HepG2 (cell line): ENCODE measurements at regions not wholly inside any gene's neighbourhood (a gene's known extent, or its start where the extent isn't known, plus 50 kb on each side); places are given as distances from the start of the nearest gene placed in this dataset.

Source experiments
- ATAC-seq: fragments of 200-7000 bp; cut with Tn5 transposase; 3 replicates; pipeline ENCODE4 v1.9.1; 2020; ENCODE audit warnings: mild to moderate bottlenecking, moderate library complexity
- BruUV-seq: library from RNA; stranded (reverse); fragments of 400-500 nt; replicated peaks from 2 replicates; lab custom pipeline; 2021; lab: Mats Ljungman, UMichigan
- CTCF ChIA-PET: fragments of 300-600 bp; formaldehyde crosslinking; extraction: SDS; loops from one replicate; lab custom pipeline; 2021; ENCODE audit warnings: low total read pairs, inconsistent platforms, low intra/inter-chr PET ratio; lab: Yijun Ruan, JAX
- POLR2A ChIA-PET: fragments of 350-600 bp; sonication (Branson Sonifier 250); formaldehyde crosslinking; loops from one replicate; lab custom pipeline; 2020; ENCODE audit warnings: antibody characterized with exemption, inconsistent platforms; lab: Yijun Ruan, JAX
- DNase-seq: peaks from one replicate; pipeline ENCODE4 v3.0.0-alpha.2; 2015; ENCODE audit warnings: low spot score
- FAIRE-seq: peaks from 3 replicates; lab custom pipeline; 2011; peaks lifted over from hg19 to GRCh38; lab: Jason Lieb, UNC
- H2AFZ ChIP-seq: one replicate; pipeline ENCODE4 v1.6.1; 2011; ENCODE audit warnings: low read length, inconsistent platforms
- H3K27ac ChIP-seq: fragments of 300-600 bp; 3 replicates; pipeline ENCODE4 v1.8.0; 2011; ENCODE audit warnings: mixed run types, mild to moderate bottlenecking, mixed read lengths, low read length, inconsistent platforms; ENCODE audit not compliant: insufficient read depth; ENCODE audit errors: extremely low read length
- H3K27me3 ChIP-seq, 2 experiments: fragments of 200-600 bp in 1 of 2; 2 replicates in 1 of 2; 3 replicates in 1 of 2; pipeline versions ENCODE4 v1.6.0 to v1.8.0; 2011; ENCODE audit warnings: low read length in 2 of 2, mild to moderate bottlenecking in 2 of 2, moderate library complexity in 2 of 2, inconsistent platforms in 1 of 2; ENCODE audit not compliant: insufficient read depth in 2 of 2, control insufficient read depth in 1 of 2
- H3K36me3 ChIP-seq, 2 experiments: fragments of 200-600 bp in 1 of 2; replicated peaks in 1 of 2; 2 replicates in 1 of 2; 3 replicates in 1 of 2; pipeline versions ENCODE4 v1.5.1 to v1.8.0; 2011; ENCODE audit warnings: low read length in 2 of 2, inconsistent platforms in 1 of 2; ENCODE audit not compliant: insufficient read depth in 2 of 2, control insufficient read depth in 1 of 2
- H3K4me1 ChIP-seq: 2 replicates; pipeline ENCODE4 v1.5.1; 2012; ENCODE audit warnings: low read length, inconsistent platforms; ENCODE audit not compliant: insufficient read depth
- H3K4me2 ChIP-seq: 2 replicates; pipeline ENCODE4 v1.6.0; 2011; ENCODE audit warnings: low read depth, low read length, inconsistent platforms
- H3K4me3 ChIP-seq, 3 experiments: fragments of 200-600 bp in 1 of 3; sonication (generic), shearing (Covaris generic) in 1 of 3; replicated peaks in 1 of 3; 2 replicates each; pipeline ENCODE4 v1.5.1; 2011 to 2016; ENCODE audit warnings: low read length in 3 of 3, inconsistent platforms in 2 of 3, low read depth in 2 of 3, mild to moderate bottlenecking in 2 of 3, control low read depth in 1 of 3, mixed read lengths in 1 of 3; ENCODE audit not compliant: insufficient read depth in 1 of 3
- H3K79me2 ChIP-seq: one replicate; pipeline ENCODE4 v1.6.1; 2011; ENCODE audit warnings: low read length, inconsistent platforms; ENCODE audit not compliant: insufficient read depth
- H3K9ac ChIP-seq: 2 replicates; pipeline ENCODE4 v1.6.0; 2011; ENCODE audit warnings: mild to moderate bottlenecking, low read depth, low read length, inconsistent platforms; ENCODE audit not compliant: insufficient read depth
- H3K9me3 ChIP-seq: 2 replicates; pipeline ENCODE4 v1.5.1; 2012; ENCODE audit warnings: mild to moderate bottlenecking, low read length
- H4K20me1 ChIP-seq: 2 replicates; pipeline ENCODE4 v1.6.0; 2011; ENCODE audit warnings: inconsistent platforms, mild to moderate bottlenecking, low read length, moderate library complexity; ENCODE audit not compliant: insufficient read depth
- CREM ChIP-seq, 2 experiments: sonication (generic) in 1 of 2; formaldehyde crosslinking in 1 of 2; IDR thresholded peaks; 2 replicates each; pipeline versions ENCODE4 v1.4.0 to v1.6.1; 2016 to 2020; ENCODE audit warnings: antibody characterized with exemption in 1 of 2, mild to moderate bottlenecking in 1 of 2, missing genetic modification reagents in 1 of 2
- E2F5 ChIP-seq: sonication (generic); formaldehyde crosslinking; conservative IDR thresholded peaks from 2 replicates; pipeline ENCODE4 v1.4.0; 2020; ENCODE audit warnings: missing genetic modification reagents
- NFYB ChIP-seq: sonication (generic); formaldehyde crosslinking; IDR thresholded peaks from 2 replicates; pipeline ENCODE4 v1.4.0; 2020; ENCODE audit warnings: missing genetic modification reagents
- NKX3-1 ChIP-seq: sonication (generic); formaldehyde crosslinking; IDR thresholded peaks from 2 replicates; pipeline ENCODE4 v1.5.0; 2020; ENCODE audit warnings: missing genetic modification reagents
- PBX2 ChIP-seq: IDR thresholded peaks from 2 replicates; pipeline ENCODE4 v1.6.1; 2016; ENCODE audit warnings: control low read depth
- PCBP1 ChIP-seq: fragments of 200-400 bp; formaldehyde crosslinking; IDR thresholded peaks from 2 replicates; pipeline ENCODE4 v1.6.1; 2017; ENCODE audit warnings: mild to moderate bottlenecking, low read depth, low read length, borderline replicate concordance
- SRSF9 ChIP-seq: fragments of 200-400 bp; formaldehyde crosslinking; IDR thresholded peaks from 2 replicates; pipeline ENCODE4 v1.6.1; 2018; ENCODE audit warnings: borderline replicate concordance, mild to moderate bottlenecking, low read depth, low read length; ENCODE audit not compliant: insufficient read depth, poor library complexity, severe bottlenecking
- ZNF543 ChIP-seq: sonication (generic); formaldehyde crosslinking; IDR thresholded peaks from 2 replicates; pipeline ENCODE4 v1.4.0; 2020; ENCODE audit warnings: mild to moderate bottlenecking, missing genetic modification reagents
- ZNF567 ChIP-seq: sonication (generic); formaldehyde crosslinking; IDR thresholded peaks from 2 replicates; pipeline ENCODE4 v1.8.1; 2023; ENCODE audit warnings: mild to moderate bottlenecking, missing genetic modification reagents, borderline replicate concordance
- ZNF576 ChIP-seq: sonication (generic); formaldehyde crosslinking; IDR thresholded peaks from 2 replicates; pipeline ENCODE4 v1.4.0; 2020; ENCODE audit warnings: mild to moderate bottlenecking, missing genetic modification reagents
- ZNF670 ChIP-seq: sonication (generic); formaldehyde crosslinking; IDR thresholded peaks from 2 replicates; pipeline ENCODE4 v1.8.0; 2022; ENCODE audit warnings: mild to moderate bottlenecking, missing genetic modification reagents, borderline replicate concordance
- ZNF747 ChIP-seq: sonication (generic); formaldehyde crosslinking; IDR thresholded peaks from 2 replicates; pipeline ENCODE4 v1.8.1; 2023; ENCODE audit warnings: missing genetic modification reagents, mild to moderate bottlenecking, borderline replicate concordance
- ZNF75D ChIP-seq: sonication (generic); formaldehyde crosslinking; IDR thresholded peaks from 2 replicates; pipeline ENCODE4 v1.8.1; 2023; ENCODE audit warnings: missing genetic modification reagents, mild to moderate bottlenecking, borderline replicate concordance
- ZNF761 ChIP-seq: sonication (generic); formaldehyde crosslinking; conservative IDR thresholded peaks from 2 replicates; pipeline ENCODE4 v1.4.0; 2020; ENCODE audit warnings: mild to moderate bottlenecking, missing genetic modification reagents
- WGBS: methylation state at CpG from one replicate; pipeline ENCODE4 v1.1.6; 2017; ENCODE audit warnings: low lambda C conversion rate; 5-methylcytosine and 5-hydroxymethylcytosine counted together
- in situ Hi-C: cut with HindIII; loops from 2 replicates; pipeline ENCODE4 v1.10.0; 2017; ENCODE audit warnings: low pct_unique_long_range_greater_than_20kb; ENCODE audit not compliant: extremely low pct_ligation_motif_present
- intact Hi-C: fragments of 100-400 bp; cut with micrococcal nuclease; formaldehyde crosslinking; loops from one replicate; pipeline ENCODE4 v1.10.0; 2022; ENCODE audit not compliant: unreplicated experiment
- TF ChIP-seq, protein P1 (sequence below): sonication (generic); formaldehyde crosslinking; IDR thresholded peaks from 2 replicates; pipeline ENCODE4 v1.8.1; 2023; ENCODE audit warnings: mild to moderate bottlenecking, missing genetic modification reagents

DNA sequence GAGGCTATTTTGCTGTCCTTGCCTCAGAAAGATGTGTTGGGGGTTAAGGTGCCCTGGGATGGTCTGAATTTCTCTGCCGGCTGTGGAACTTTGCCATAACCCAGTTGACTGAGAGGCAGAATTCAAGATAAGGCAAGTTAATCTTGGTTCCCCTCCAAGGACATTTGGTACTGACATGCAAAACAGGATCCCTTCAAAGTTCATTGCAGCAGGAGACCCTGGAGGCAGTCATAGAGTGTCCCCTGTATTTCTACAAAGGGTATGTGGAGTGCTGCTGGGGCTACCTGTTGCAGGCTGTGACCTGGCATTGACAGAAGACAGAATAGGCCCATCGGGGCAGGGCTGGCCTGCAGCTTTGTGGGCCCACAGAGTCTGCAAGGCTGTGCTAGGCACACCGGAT is 135.6 kb upstream of the IRX3 start:
- TF ChIP-seq ZNF576 (CRISPR knock-in tag) = no peak
- no peak for TF ChIP-seq NKX3-1 (CRISPR knock-in tag)
- no peak for TF ChIP-seq ZNF747 (CRISPR knock-in tag)
- no peak for TF ChIP-seq ZNF75D (CRISPR knock-in tag)
- no peaks in the 10 kb centered on the region for H3K9me3 ChIP-seq
- no peaks in the 10 kb centered on the region for H3K79me2 ChIP-seq
- no TSS peak for BruUV-seq
- no peak overlapping the region for H3K4me3 ChIP-seq
- ChIA-PET CTCF (no interaction called here), POLR2A (no interaction called here)
- H4K20me1 ChIP-seq = no peaks in the 10 kb centered on the region
- FAIRE-seq (no peak), DNase-seq (no peak), ATAC-seq (peak; percentile 25; the same call in 1 of the 3 replicates)
- H2AFZ ChIP-seq = no peak overlapping the region
- no peak overlapping the region for H3K4me2 ChIP-seq
- WGBS = 41% methylated on average over 3 of the region's 3 CpGs
- H3K4me1 ChIP-seq = peaks cover 37% of the 10 kb centered on the region
- H3K9ac ChIP-seq = no peak overlapping the region
- no peaks in the 10 kb centered on the region for H3K36me3 ChIP-seq
- peaks cover 2 to 26% of the 10 kb centered on the region in 2 experiments; a peak in 2 of 5 replicates for H3K27me3 ChIP-seq
- intact Hi-C loops (no loop called here), in situ Hi-C loops (no loop called here)
- H3K27ac ChIP-seq = no peak overlapping the region

GRCh38 chr16:54421220-54421619 is 134.6 kb upstream of the IRX3 start:
- no peaks in the 10 kb centered on the region for H4K20me1 ChIP-seq
- peaks cover 37% of the 10 kb centered on the region for H3K4me1 ChIP-seq
- H3K27me3 ChIP-seq = peaks cover 0 to 20% of the 10 kb centered on the region in 2 experiments; a peak in 2 of 5 replicates
- no peak overlapping the region for H2AFZ ChIP-seq
- FAIRE-seq = no peak
- no peaks in the 10 kb centered on the region for H3K36me3 ChIP-seq
- no peak for DNase-seq
- in situ Hi-C loops (no loop called here), intact Hi-C loops (no loop called here)
- CTCF ChIA-PET = no interaction called here
- no peaks in the 10 kb centered on the region for H3K79me2 ChIP-seq
- H3K9me3 ChIP-seq = no peaks in the 10 kb centered on the region
- POLR2A ChIA-PET = no interaction called here
- BruUV-seq = no TSS peak
- WGBS = 8% methylated on average over 1 of the region's 1 CpG
- no peak overlapping the region for H3K4me3 ChIP-seq
- H3K9ac ChIP-seq = no peak overlapping the region
- ATAC-seq = no peak
- no peak overlapping the region for H3K27ac ChIP-seq
- H3K4me2 ChIP-seq = no peak overlapping the region
- TF ChIP-seq SRSF9 (no peak), PBX2 (CRISPR knock-in tag) (no peak), CREM (IDR thresholded peaks at IDR 0.05) (no peak), CREM (CRISPR knock-in tag; IDR thresholded peaks at IDR 0.05) (no peak), PCBP1 (no peak), ZNF543 (CRISPR knock-in tag) (no peak), ZNF761 (CRISPR knock-in tag) (no peak), ZNF567 (CRISPR knock-in tag) (no peak), NFYB (CRISPR knock-in tag) (no peak), E2F5 (CRISPR knock-in tag) (no peak), ZNF670 (no peak)
- TF ChIP-seq, protein P1, sequence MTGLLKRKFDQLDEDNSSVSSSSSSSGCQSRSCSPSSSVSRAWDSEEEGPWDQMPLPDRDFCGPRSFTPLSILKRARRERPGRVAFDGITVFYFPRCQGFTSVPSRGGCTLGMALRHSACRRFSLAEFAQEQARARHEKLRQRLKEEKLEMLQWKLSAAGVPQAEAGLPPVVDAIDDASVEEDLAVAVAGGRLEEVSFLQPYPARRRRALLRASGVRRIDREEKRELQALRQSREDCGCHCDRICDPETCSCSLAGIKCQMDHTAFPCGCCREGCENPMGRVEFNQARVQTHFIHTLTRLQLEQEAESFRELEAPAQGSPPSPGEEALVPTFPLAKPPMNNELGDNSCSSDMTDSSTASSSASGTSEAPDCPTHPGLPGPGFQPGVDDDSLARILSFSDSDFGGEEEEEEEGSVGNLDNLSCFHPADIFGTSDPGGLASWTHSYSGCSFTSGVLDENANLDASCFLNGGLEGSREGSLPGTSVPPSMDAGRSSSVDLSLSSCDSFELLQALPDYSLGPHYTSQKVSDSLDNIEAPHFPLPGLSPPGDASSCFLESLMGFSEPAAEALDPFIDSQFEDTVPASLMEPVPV (CRISPR knock-in tag) = no peak
